ENCODE measurements at regions not wholly inside any gene's neighbourhood (a gene's known extent, or its start where the extent isn't known, plus 50 kb on each side); places are given as distances from the start of the nearest gene placed in this dataset.

DNA sequence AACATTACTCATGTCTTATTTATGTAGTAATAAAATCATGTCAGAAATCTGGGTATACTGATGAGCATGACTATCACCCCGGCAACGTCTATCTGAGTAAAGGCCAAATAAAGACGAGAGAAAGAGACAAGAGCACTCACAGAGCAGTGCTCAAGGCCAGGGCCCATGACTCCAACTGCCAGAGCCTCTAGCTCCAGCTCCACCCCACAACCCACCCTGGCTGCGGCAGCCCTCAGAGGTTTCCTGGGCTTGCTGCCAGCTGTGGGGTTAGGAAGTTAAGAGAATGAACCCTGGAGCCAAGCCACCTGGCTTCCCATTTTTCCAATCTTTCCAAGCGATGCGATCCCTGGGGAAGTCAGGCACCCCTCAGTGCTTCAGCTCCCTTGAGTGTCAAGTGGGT lies 92.0 kb upstream of the PAX1 start:
- no peak overlapping the region for H3K4me3 ChIP-seq
- in situ Hi-C loops (cut with MboI; ENCODE audit: low pct_unique_long_range_greater_than_20kb in 2 of 9, low sequenced_read_pairs in 9 of 9, unreplicated experiment in 9 of 9): no loop called here
- 30 to 78% (median 59%) methylated on average over 1 to 5 of the region's 6 CpGs; no CpG with 5 or more reads in 2 of the 10 experiments for WGBS, 10 experiments
- no peaks in the 10 kb centered on the region for H3K4me1 ChIP-seq (replicated peaks in 1 of 2)
- ATAC-seq (replicated peaks in 6 of 8): no peak
- H3K27ac ChIP-seq: no peak overlapping the region

DNA sequence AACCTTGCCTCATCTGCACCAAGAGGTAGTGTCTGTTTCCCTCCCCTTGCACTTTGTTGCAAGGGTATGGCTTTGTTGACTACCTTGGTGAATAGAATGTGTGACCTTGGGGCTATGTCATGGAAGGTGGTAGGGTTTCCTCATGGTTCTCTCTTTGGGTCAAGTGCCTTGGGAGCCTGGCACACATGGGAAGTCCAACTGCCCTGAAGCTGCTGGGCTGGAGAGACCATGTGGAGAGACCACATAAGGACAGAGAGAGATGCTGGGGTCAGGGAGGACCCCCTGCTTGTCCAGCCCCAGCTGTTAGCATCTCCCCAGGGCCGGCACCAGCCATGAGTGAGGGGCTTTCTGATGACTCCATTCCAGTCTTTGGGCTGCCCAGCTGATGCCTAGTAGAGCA lies 95.5 kb upstream of the PAX1 start:
- no CpG with 5 or more reads among the region's 1 CpG for WGBS, 10 experiments
- ATAC-seq (replicated peaks in 6 of 8): no peak
- in situ Hi-C loops (cut with MboI; ENCODE audit: low pct_unique_long_range_greater_than_20kb in 2 of 9, low sequenced_read_pairs in 9 of 9, unreplicated experiment in 9 of 9): no loop called here
- Histone ChIP-seq H3K4me1 (replicated peaks in 1 of 2) (no peaks in the 10 kb centered on the region), H3K27ac (no peak overlapping the region), H3K4me3 (no peak overlapping the region)

DNA sequence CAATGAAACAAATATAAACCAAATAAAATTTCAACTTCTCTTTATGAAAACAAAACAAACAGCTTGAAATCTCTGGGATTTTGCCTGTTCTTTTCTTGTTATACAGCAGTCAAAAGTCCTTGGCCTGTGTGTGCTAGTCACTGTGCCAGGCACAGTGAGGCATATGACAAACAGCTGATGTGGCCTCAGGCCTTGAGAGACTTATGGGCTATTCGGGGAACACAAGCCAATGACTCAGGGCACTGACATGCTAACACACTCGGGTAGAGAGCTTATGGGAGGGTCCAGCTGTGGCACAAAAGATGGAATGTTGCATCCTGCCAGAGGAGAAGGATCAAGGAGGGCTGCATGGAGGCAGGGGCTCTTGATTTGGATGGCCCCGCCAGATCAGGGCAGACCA lies 95.4 kb upstream of the NKX2-2 start:
- no peaks in the 10 kb centered on the region for H3K4me1 ChIP-seq (replicated peaks in 1 of 2)
- in situ Hi-C loops (cut with MboI; ENCODE audit: low pct_unique_long_range_greater_than_20kb in 2 of 9, low sequenced_read_pairs in 9 of 9, unreplicated experiment in 9 of 9): no loop called here
- 0 to 83% (median 23%) methylated on average over 1 to 3 of the region's 3 CpGs; no CpG with 5 or more reads in 4 of the 10 experiments for WGBS, 10 experiments
- peak in 3 of 8 experiments; percentile 18 to 99 (median 94) for ATAC-seq (replicated peaks in 6 of 8)
- no peak overlapping the region for H3K27ac ChIP-seq
- no peak overlapping the region for H3K4me3 ChIP-seq

DNA sequence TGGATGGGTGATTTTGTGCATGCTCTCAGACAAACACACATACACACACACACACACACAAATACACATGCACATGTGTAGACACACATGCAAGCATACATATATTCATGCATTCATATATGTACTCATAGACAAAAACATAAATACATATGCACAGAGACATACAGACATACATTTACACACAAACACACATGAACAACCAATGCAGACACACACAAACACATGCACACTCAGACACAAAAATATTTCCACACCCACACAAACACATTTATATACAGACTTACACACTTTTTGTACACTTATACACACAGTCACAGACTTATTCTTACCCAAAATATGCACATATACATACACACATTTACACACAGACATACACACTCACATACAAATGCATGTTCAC lies 94.9 kb upstream of the NKX2-2 start:
- in situ Hi-C loops (cut with MboI; ENCODE audit: low pct_unique_long_range_greater_than_20kb in 2 of 9, low sequenced_read_pairs in 9 of 9, unreplicated experiment in 9 of 9): no loop called here
- ATAC-seq (replicated peaks in 6 of 8): no peak
- no peak overlapping the region for H3K27ac ChIP-seq

DNA sequence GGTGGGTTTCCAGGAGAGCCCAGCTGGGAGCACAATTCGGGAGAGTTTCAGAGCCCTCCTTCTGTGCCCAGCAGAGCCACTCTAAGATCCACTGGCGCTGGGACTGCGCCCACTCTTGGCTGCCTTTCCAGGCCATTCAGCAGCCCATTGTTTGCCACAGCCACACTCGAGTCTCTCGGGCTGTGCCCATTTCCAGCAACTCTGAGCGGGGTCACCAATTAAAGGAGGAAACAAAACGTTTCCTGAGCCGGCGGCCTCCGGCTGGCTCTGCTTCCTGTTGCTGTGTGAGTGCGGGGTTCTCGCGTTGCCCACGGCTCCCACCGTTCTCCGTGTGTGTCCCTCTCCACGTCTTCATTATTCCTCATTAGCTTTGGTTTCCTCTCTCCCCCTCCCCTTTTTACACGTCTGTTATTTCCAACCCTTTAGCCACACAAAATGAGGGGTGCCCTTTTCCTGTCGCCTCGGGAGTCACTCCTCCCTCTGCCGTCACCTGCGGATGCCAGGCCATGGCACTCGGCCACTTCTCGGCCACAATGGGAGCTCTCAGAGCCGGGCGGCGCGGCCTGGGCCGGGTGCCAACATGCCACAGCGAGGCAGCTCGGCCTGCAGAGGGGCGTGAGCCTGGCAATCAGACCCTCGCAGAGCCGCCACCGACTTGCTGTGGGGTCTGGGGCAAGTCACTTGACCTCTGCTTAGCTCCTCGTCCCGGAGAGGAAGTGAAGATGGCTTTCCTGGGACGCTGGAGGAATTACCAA lies 94.3 kb upstream of the NKX2-2 start:
- Histone ChIP-seq H3K4me1 (replicated peaks in 1 of 2) (no peaks in the 10 kb centered on the region), H3K27ac (no peak overlapping the region), H3K4me3 (no peak overlapping the region)
- ATAC-seq (replicated peaks in 6 of 8): no peak
- 54 to 100% (median 87%) methylated on average over 1 to 18 of the region's 38 CpGs; no CpG with 5 or more reads in 3 of the 10 experiments for WGBS, 10 experiments
- in situ Hi-C loops (cut with MboI; ENCODE audit: low pct_unique_long_range_greater_than_20kb in 2 of 9, low sequenced_read_pairs in 9 of 9, unreplicated experiment in 9 of 9): no loop called here

More for the DNA sequence above, 94.9 kb upstream of the NKX2-2 start:
- H3K4me1 ChIP-seq (replicated peaks in 1 of 2): no peaks in the 10 kb centered on the region
- H3K4me3 ChIP-seq: no peak overlapping the region

DNA sequence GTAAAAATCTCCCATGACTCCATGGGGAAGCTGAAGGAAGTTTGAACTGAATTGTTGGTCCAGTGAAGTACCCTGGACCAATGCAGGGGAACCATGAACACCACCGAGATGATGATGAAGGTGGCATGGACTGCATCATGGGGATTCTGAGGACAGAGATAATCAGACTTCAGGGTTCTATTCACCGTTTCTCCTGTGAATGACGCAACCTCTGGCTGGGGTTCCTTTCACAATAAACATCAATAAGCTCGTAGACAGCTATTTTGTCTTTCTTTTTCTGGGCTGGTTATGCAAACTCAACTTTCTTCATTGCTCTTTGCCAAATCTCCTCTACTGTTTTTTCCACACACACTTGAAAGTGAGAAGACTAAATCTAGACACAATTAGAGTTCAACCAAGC lies 87.9 kb upstream of the NKX2-2 start:
- in situ Hi-C loops (cut with MboI; ENCODE audit: low pct_unique_long_range_greater_than_20kb in 2 of 9, low sequenced_read_pairs in 9 of 9, unreplicated experiment in 9 of 9): no loop called here
- WGBS, 10 experiments: 0 to 85% (median 72%) methylated on average over 1 to 4 of the region's 4 CpGs; no CpG with 5 or more reads in 1 of the 10 experiments
- no peak for ATAC-seq (replicated peaks in 6 of 8)
- no peak overlapping the region for H3K4me3 ChIP-seq
- H3K27ac ChIP-seq: no peak overlapping the region
- no peaks in the 10 kb centered on the region for H3K4me1 ChIP-seq (replicated peaks in 1 of 2)

DNA sequence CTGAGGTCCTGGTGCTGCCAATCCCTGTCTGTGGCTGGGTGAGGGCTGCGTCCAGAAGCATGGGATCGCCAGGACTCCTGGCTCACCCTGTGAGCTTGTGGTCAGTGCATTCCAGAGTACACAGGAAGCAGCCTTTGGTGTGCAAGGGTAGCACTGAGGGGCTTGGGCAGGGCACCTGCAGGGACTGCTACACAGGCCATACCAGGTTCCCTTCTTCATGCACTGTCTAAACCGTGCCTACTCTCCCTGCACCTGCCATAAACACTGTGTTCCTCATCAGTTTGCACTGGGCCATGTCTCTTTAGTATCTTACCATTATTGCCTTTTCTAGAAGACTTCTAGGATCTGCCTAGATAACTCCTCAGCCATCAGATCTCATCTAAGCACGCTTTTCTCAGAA lies 72.8 kb upstream of the NKX2-2 start:
- in situ Hi-C loops (cut with MboI; ENCODE audit: low pct_unique_long_range_greater_than_20kb in 2 of 9, low sequenced_read_pairs in 9 of 9, unreplicated experiment in 9 of 9): loop anchor here in 1 of 9 experiments (25.0 kb wide), 1 partner anchor 724 kb away; no protein-coding TSS in a partner anchor
- no peaks in the 10 kb centered on the region for H3K4me1 ChIP-seq (replicated peaks in 1 of 2)
- no peak overlapping the region for H3K27ac ChIP-seq
- WGBS, 10 experiments: 90 to 100% methylated on average over 1 to 2 of the region's 4 CpGs; no CpG with 5 or more reads in 8 of the 10 experiments
- ATAC-seq (replicated peaks in 6 of 8): no peak
- H3K4me3 ChIP-seq: no peak overlapping the region

DNA sequence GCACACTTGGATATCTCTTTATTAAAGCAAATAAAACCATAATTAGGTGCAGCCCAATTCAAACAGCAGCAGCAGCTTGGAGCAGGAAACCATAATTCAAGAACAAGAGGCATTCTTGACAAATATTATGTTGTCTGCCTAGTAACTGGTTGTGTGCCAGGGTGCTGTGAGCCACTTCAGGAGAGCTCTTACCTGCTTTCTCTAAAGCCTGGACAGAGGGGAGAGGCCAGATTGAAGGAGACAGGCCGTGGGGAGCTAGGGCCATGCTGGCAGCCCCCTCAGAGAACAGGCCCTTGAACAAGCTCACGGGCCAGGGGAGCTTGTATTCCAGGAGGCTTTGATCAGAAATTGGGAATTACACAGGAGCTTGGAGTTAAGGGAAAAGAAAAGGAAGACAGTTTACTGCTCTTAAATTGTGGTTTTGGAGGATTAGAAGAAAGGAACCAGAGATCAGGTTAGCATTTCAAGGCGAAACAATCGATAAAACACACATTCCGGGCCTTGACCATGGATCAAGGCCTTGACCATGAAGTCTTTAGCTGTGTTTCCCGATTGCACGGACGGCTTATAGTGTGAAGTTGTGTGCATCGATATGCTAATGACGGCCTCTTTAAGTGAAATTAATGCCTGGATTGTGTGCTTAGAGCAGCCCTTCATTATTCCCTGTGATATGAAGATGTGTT lies 69.8 kb upstream of the NKX2-2 start:
- Histone ChIP-seq H3K27ac (no peak overlapping the region), H3K4me1 (replicated peaks in 1 of 2) (no peaks in the 10 kb centered on the region), H3K4me3 (no peak overlapping the region)
- in situ Hi-C loops (cut with MboI; ENCODE audit: low pct_unique_long_range_greater_than_20kb in 2 of 9, low sequenced_read_pairs in 9 of 9, unreplicated experiment in 9 of 9): loop anchor here in 1 of 9 experiments (25.0 kb wide), 1 partner anchor 721 kb away; no protein-coding TSS in a partner anchor
- WGBS, 10 experiments: 0 to 96% (median 75%) methylated on average over 1 to 10 of the region's 10 CpGs
- no peak for ATAC-seq (replicated peaks in 6 of 8)

DNA sequence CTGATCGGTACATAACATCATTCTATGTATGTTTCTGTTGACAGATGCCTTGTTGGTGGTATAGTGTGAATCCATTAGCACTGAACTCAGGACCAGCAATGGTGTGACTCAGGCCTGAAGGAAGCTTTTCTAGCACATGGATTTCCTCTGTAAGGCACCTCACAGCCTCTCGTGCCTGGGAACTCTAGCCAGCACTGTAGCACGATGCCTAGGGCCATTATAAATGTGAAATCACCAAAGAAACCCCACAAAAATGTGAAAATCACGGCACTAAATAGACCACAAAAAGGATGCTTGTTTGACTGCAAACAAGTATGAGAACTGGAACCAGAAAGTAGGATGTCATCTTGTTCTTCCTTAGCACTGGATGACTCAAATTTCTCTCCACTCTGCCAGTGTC lies 63.7 kb upstream of the NKX2-2 start:
- in situ Hi-C loops (cut with MboI; ENCODE audit: low pct_unique_long_range_greater_than_20kb in 2 of 9, low sequenced_read_pairs in 9 of 9, unreplicated experiment in 9 of 9): loop anchor here in 1 of 9 experiments (25.0 kb wide), 1 partner anchor 715 kb away; no protein-coding TSS in a partner anchor

DNA sequence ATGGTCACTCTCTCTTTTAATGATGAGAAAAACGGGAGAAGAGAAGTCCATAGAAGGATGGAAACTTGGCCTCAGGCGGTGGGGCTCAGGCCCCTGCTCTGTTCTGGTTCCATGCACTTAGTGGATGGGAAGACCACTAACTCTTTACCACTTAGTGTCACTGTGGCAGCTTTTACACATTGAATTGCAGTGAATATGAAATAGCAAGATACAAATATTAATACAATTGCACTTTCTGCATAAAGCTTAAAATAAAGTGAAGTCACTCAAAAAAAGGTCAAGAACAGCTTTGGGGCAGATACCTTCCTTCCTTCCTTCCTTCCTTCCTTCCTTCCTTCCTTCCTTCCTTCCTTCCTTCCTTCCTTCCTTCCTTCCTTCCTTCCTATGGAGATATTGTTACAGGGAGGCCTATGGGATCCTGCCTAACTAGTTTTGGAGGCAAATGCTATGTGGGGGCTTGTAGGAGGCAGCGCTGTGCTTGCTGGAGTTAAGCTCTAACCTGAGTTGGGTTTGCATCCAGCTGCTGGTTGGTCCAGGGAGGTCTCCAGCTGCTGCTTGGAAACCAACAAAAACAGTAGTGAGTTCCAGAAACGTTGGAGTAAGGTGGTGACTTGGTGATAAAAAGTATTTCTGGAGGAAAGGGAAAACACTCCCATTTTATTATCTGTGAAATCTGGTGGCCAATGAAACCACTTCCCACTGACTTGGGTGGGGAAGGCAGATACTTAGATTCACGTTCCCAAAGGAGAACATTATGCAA lies 62.3 kb upstream of the NKX2-2 start:
- ATAC-seq (replicated peaks in 6 of 8): no peak
- in situ Hi-C loops (cut with MboI; ENCODE audit: low pct_unique_long_range_greater_than_20kb in 2 of 9, low sequenced_read_pairs in 9 of 9, unreplicated experiment in 9 of 9): loop anchor here in 1 of 9 experiments (25.0 kb wide), 1 partner anchor 714 kb away; no protein-coding TSS in a partner anchor
- H3K4me3 ChIP-seq: no peak overlapping the region
- no peaks in the 10 kb centered on the region for H3K4me1 ChIP-seq (replicated peaks in 1 of 2)
- 0 to 60% (median 29%) methylated on average over 1 to 4 of the region's 5 CpGs; no CpG with 5 or more reads in 1 of the 10 experiments for WGBS, 10 experiments
- no peak overlapping the region for H3K27ac ChIP-seq

More for the DNA sequence above, 63.7 kb upstream of the NKX2-2 start:
- peak in 1 of 8 experiments; percentile 53 for ATAC-seq (replicated peaks in 6 of 8)
- no peak overlapping the region for H3K27ac ChIP-seq
- H3K4me3 ChIP-seq: no peak overlapping the region
- WGBS, 10 experiments: 0 to 56% (median 39%) methylated on average over 1 to 4 of the region's 4 CpGs; no CpG with 5 or more reads in 3 of the 10 experiments
- H3K4me1 ChIP-seq (replicated peaks in 1 of 2): no peaks in the 10 kb centered on the region

DNA sequence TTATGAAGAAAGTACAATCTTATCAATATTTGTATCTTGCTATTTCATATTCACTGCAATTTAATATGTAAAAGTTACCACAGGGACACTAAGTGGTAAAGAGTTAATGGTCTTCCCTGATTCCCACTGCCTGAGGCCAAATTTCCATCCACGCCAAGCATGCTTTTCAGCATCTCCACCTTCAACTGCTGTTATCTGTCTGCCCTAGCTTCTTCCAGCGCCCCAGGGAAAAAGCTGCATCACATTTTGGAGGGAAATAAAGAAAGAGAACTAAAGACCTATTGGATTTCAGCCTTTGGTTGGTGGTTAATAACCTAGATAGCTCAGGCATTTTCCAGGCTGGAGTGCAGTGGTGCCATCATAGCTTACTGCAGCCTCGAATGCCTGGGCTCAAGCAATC lies 61.3 kb upstream of the NKX2-2 start:
- in situ Hi-C loops (cut with MboI; ENCODE audit: low pct_unique_long_range_greater_than_20kb in 2 of 9, low sequenced_read_pairs in 9 of 9, unreplicated experiment in 9 of 9): loop anchor here in 1 of 9 experiments (25.0 kb wide), 1 partner anchor 713 kb away; no protein-coding TSS in a partner anchor
- Histone ChIP-seq H3K4me1 (replicated peaks in 1 of 2) (no peaks in the 10 kb centered on the region), H3K27ac (no peak overlapping the region), H3K4me3 (no peak overlapping the region)
- 0 to 100% (median 53%) methylated on average over 1 to 3 of the region's 3 CpGs; no CpG with 5 or more reads in 2 of the 10 experiments for WGBS, 10 experiments
- no peak for ATAC-seq (replicated peaks in 6 of 8)

DNA sequence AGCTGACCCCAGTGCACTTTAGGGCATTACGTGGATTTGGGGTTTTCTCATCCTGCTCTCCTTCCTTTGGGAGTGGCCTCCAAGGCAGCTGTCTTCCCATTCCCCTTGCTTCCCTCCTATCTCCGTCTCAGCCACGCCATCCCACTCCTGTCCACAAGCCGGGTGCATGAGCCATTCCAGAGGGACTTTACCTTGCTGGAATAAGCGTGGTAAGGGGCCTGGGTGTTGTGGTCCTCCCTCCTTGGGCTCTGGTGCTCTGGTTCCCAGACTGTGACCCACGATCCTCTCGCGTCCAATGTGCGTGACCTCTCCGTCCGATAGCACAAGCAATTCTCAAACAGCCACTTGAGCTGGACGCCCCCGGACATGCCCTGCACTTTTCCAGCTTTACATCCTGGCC lies 60.6 kb upstream of the NKX2-2 start:
- Histone ChIP-seq H3K27ac (no peak overlapping the region), H3K4me3 (no peak overlapping the region), H3K4me1 (replicated peaks in 1 of 2) (no peaks in the 10 kb centered on the region)
- 10 to 80% (median 63%) methylated on average over 1 to 8 of the region's 13 CpGs; no CpG with 5 or more reads in 2 of the 10 experiments for WGBS, 10 experiments
- no peak for ATAC-seq (replicated peaks in 6 of 8)
- in situ Hi-C loops (cut with MboI; ENCODE audit: low pct_unique_long_range_greater_than_20kb in 2 of 9, low sequenced_read_pairs in 9 of 9, unreplicated experiment in 9 of 9): no loop called here

DNA sequence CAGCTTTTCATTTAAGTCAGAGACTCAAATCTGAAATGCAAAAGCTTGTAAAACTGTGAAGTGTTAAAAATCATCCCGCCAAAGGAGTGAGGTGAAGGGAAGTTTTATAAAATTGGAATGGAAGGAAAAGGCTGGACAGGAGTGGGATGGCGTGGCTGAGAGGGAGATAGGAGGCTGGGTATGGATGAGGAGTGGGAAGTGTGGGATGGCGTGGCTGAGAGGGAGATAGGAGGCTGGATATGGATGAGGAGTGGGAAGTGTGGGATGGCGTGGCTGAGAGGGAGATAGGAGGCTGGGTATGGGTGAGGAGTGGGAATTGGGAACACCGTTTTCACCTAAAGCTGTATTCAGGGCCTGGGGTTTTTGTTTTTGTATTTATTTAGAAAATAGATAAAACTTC lies 59.4 kb upstream of the NKX2-2 start:
- Histone ChIP-seq H3K4me3 (no peak overlapping the region), H3K27ac (no peak overlapping the region), H3K4me1 (replicated peaks in 1 of 2) (no peaks in the 10 kb centered on the region)
- no peak for ATAC-seq (replicated peaks in 6 of 8)
- 9 to 71% (median 49%) methylated on average over 3 to 5 of the region's 5 CpGs for WGBS, 10 experiments
- in situ Hi-C loops (cut with MboI; ENCODE audit: low pct_unique_long_range_greater_than_20kb in 2 of 9, low sequenced_read_pairs in 9 of 9, unreplicated experiment in 9 of 9): no loop called here
